ENCODE measurements at regions not wholly inside any gene's neighbourhood (a gene's known extent, or its start where the extent isn't known, plus 50 kb on each side); places are given as distances from the start of the nearest gene placed in this dataset.

DNA sequence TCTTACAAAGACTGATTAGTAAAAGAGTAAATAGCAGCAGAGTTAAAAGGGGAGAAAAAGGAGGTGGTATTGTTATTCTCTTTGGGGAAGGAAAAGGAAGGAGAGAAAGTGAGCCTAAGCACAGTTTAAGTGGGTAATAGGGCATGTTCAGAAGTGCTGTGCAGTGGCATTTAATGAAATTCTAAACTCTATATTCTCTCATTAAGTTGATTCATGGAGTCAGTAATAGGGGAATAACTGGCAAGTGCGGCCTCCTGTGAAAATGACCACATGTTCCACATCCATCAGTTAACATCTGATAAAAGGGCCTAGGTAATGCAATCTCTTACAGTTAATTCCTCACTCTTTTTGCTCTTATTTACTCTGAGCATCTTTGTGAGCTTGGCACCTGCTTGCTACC is 516.7 kb downstream of the JRKL start:
- Histone ChIP-seq H3K9me3 (ENCODE audit: control insufficient read depth, insufficient read depth, low read length) (no peaks in the 10 kb centered on the region), H3K4me1 (ENCODE audit: insufficient read depth, low read length) (no peaks in the 10 kb centered on the region; the same call in 1 of the 2 replicates), H3K36me3 (ENCODE audit: insufficient read depth, low read length) (no peaks in the 10 kb centered on the region), H3K9ac (ENCODE audit: low read depth, low read length) (no peak overlapping the region)

DNA sequence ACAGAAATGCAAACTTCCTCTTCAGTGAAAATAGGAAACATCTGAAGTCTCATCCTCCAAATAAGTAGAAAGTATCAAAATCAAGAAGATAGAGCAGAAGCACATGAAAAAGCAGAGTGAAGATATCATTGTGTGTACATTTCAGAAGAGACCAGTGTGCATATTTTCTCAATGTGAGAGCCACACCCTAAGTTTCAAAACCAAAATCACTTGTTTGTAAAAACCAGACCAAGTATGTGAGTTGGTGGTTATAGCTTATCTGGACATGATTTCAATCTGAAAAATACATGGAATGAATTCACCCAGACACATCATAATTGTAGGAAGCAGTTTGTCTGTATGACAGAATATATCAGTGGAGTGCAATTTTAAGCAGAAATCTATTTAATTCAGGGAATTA is 536.0 kb downstream of the JRKL start:
- H3K36me3 ChIP-seq (ENCODE audit: insufficient read depth, low read length) = no peaks in the 10 kb centered on the region
- H3K4me1 ChIP-seq (ENCODE audit: insufficient read depth, low read length) = no peaks in the 10 kb centered on the region
- no peak overlapping the region for H3K9ac ChIP-seq (ENCODE audit: low read depth, low read length)
- no peaks in the 10 kb centered on the region for H3K9me3 ChIP-seq (ENCODE audit: control insufficient read depth, insufficient read depth, low read length)

DNA sequence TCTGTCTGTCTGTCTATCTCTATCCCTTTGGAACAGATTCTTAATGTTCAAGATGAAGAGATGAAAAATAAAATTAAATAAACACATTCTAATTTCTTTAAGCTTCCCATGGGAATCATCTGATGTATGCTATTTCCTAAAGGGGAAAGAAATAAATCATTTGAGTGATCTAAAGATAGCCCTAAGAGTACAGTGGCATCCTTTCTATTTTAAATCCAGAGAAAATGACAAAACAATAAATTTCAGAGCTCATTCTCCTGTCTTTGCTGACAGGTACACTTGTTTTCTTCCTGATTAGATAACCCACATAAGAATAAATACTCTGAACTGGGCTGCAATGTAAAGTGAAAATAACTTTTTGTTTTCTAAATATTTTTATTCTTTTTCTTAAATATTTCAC is 550.4 kb downstream of the JRKL start:
- no peaks in the 10 kb centered on the region for H3K4me1 ChIP-seq (ENCODE audit: insufficient read depth, low read length)
- H3K9me3 ChIP-seq (ENCODE audit: control insufficient read depth, insufficient read depth, low read length) = no peaks in the 10 kb centered on the region
- H3K36me3 ChIP-seq (ENCODE audit: insufficient read depth, low read length) = no peaks in the 10 kb centered on the region
- no peak overlapping the region for H3K9ac ChIP-seq (ENCODE audit: low read depth, low read length)

DNA sequence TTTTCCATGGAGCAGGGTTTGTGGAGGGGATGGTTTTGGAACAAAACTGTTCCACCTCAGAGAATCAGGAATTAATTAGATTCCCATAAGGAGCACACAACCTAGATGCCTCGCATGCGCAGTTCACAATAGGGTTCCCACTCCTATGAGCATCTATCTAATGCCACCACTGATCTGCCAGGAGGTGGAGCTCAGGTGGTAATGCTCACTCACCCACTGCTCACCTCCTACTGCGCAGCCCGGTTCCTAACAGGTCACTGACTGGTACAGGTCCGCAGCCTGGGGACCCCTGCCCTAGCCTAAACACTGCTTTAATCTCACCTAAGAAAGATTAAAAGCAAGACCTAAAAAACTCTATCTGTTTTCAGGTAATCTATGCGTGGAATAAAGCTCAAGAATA is 553.0 kb downstream of the JRKL start:
- Histone ChIP-seq H3K36me3 (ENCODE audit: insufficient read depth, low read length) (no peaks in the 10 kb centered on the region), H3K9ac (ENCODE audit: low read depth, low read length) (no peak overlapping the region), H3K9me3 (ENCODE audit: control insufficient read depth, insufficient read depth, low read length) (no peaks in the 10 kb centered on the region), H3K4me1 (ENCODE audit: insufficient read depth, low read length) (no peaks in the 10 kb centered on the region)

GRCh38 chr11:96943970-96944369 is 554.2 kb downstream of the JRKL start:
- H3K36me3 ChIP-seq (ENCODE audit: insufficient read depth, low read length) = no peaks in the 10 kb centered on the region
- H3K9ac ChIP-seq (ENCODE audit: low read depth, low read length) = no peak overlapping the region
- no peaks in the 10 kb centered on the region for H3K4me1 ChIP-seq (ENCODE audit: insufficient read depth, low read length)
- no peaks in the 10 kb centered on the region for H3K9me3 ChIP-seq (ENCODE audit: control insufficient read depth, insufficient read depth, low read length)

DNA sequence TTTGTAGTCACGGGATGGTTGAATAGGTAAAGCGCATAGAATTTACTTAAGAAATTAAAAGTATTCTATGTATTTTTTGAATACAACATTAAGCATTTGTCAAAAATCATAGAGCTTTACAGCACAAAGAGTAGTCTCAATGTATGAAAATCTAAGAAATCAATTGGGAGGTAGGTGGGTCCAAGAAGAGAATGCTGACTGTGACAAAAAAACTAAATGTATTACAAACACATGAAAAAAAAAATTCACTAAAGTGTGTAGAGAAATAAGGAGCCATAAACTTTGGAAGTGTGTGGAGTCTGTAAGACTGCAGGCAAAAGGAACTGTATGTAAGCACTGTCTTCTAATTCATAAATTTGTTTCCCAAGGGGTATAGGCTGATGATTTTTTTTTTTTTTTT is 558.3 kb downstream of the JRKL start:
- no peak overlapping the region for H3K9ac ChIP-seq (ENCODE audit: low read depth, low read length)
- H3K9me3 ChIP-seq (ENCODE audit: control insufficient read depth, insufficient read depth, low read length) = no peaks in the 10 kb centered on the region
- H3K4me1 ChIP-seq (ENCODE audit: insufficient read depth, low read length) = no peaks in the 10 kb centered on the region
- no peaks in the 10 kb centered on the region for H3K36me3 ChIP-seq (ENCODE audit: insufficient read depth, low read length)

- H3K9me3 ChIP-seq (ENCODE audit: control insufficient read depth, insufficient read depth, low read length) = no peaks in the 10 kb centered on the region
- H3K36me3 ChIP-seq (ENCODE audit: insufficient read depth, low read length) = no peaks in the 10 kb centered on the region
- no peaks in the 10 kb centered on the region for H3K4me1 ChIP-seq (ENCODE audit: insufficient read depth, low read length)
- H3K9ac ChIP-seq (ENCODE audit: low read depth, low read length) = no peak overlapping the region
Measured at GRCh38 chr11:96949464-96949863, 559.7 kb downstream of the JRKL start.

DNA sequence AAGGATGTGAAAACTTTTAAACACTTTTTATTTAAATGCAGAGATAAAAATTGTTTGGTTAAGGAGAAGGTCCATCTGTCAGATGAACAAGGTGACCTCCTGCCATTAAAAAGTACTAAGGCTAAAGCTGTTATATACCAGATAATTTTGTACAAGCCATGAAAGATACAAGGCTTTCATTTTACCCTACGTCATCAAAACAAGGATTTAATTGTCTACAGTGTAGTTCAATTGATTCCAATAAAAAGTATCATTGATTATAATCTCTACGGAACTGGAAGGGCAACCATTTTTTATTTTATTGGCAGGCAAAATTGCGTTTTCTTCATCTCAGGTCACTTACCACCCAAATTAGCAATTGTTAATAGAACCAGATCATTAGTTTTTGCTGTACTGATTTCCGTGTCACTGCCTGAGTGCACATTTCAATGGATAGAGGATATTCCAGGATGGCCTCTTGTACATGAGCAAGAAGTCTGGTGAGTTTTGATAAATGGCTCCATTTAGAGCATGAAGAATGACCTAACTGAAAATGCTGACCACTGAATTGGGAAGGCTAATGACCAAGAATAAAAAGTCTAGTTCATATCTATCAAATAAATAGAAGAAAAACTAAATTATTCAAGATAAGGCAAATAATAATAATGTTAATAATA is 564.9 kb downstream of the JRKL start:
- no peaks in the 10 kb centered on the region for H3K4me1 ChIP-seq (ENCODE audit: insufficient read depth, low read length)
- no peak overlapping the region for H3K9ac ChIP-seq (ENCODE audit: low read depth, low read length)
- no peaks in the 10 kb centered on the region for H3K36me3 ChIP-seq (ENCODE audit: insufficient read depth, low read length)

DNA sequence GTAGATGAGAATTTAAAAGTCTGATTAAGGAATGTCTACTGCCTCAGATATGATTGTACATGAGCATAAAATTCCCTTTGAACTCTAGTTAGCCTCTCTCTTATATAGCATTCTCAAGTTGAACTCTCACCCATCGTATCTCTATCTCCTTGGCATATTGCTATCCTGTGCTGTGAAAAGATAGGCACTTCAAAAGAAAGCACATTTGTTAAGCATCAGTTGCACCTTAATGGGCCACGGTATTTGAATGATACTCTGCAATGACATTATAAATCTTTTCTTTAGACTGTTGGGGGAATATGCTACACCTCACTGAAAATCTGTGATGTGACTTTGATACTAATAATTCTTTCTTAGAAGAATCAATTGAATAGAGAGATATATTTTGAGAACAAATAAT is 570.7 kb downstream of the JRKL start:
- Histone ChIP-seq H3K4me1 (ENCODE audit: insufficient read depth, low read length) (0 out of 2 replicates have a peak, but pooled peaks cover 12% of the 10 kb centered on the region), H3K36me3 (ENCODE audit: insufficient read depth, low read length) (no peaks in the 10 kb centered on the region), H3K9me3 (ENCODE audit: control insufficient read depth, insufficient read depth, low read length) (no peaks in the 10 kb centered on the region), H3K9ac (ENCODE audit: low read depth, low read length) (no peak overlapping the region)

More for the DNA sequence above, 564.9 kb downstream of the JRKL start:
- H3K9me3 ChIP-seq (ENCODE audit: control insufficient read depth, insufficient read depth, low read length) = no peaks in the 10 kb centered on the region

GRCh38 chr11:96960926-96961325 is 571.1 kb downstream of the JRKL start:
- H3K9me3 ChIP-seq (ENCODE audit: control insufficient read depth, insufficient read depth, low read length) = no peaks in the 10 kb centered on the region
- 0 out of 2 replicates have a peak, but pooled peaks cover 12% of the 10 kb centered on the region for H3K4me1 ChIP-seq (ENCODE audit: insufficient read depth, low read length)
- no peaks in the 10 kb centered on the region for H3K36me3 ChIP-seq (ENCODE audit: insufficient read depth, low read length)
- no peak overlapping the region for H3K9ac ChIP-seq (ENCODE audit: low read depth, low read length)

DNA sequence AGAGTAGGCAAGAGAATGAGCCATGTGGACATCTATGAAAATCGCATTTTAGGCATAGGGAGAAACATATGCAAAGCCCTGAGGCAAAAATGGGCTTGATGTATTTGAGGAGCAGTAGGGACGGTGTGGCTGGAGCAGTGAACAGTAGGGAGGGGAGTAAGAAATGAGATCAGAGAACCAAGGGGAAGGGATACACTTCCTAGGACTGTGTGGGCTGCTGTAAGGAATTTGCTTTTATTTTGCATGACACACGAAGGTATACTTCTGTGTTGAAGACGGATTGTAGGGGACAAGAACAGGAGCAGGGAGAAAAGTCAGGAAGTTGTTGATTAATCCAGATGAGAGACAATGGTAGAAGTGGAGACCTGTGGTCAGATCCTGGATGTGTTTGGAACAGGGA is 572.1 kb downstream of the JRKL start:
- H3K9ac ChIP-seq (ENCODE audit: low read depth, low read length) = no peak overlapping the region
- no peaks in the 10 kb centered on the region for H3K36me3 ChIP-seq (ENCODE audit: insufficient read depth, low read length)
- no peaks in the 10 kb centered on the region for H3K9me3 ChIP-seq (ENCODE audit: control insufficient read depth, insufficient read depth, low read length)
- H3K4me1 ChIP-seq (ENCODE audit: insufficient read depth, low read length) = 0 out of 2 replicates have a peak, but pooled peaks cover 12% of the 10 kb centered on the region

DNA sequence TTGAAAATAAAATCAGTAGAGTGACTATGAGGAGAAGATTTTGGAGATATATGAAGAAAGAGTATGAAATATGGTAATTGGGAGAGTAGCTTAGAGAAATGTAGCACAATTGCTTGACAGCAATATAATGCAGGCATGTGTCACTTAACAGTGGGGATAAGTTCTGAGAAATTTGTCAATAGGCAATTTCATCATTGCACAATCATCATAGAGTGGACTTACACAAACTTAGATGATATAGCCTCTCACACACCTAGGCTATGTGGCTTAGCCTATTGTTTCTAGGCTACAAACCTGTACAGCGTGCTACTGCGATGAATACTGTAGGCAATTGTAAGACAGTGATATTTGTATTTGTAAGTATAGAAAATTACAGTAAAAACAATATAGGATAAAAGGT is 573.6 kb downstream of the JRKL start:
- Histone ChIP-seq H3K9ac (ENCODE audit: low read depth, low read length) (no peak overlapping the region), H3K4me1 (ENCODE audit: insufficient read depth, low read length) (0 out of 2 replicates have a peak, but pooled peaks cover 12% of the 10 kb centered on the region), H3K36me3 (ENCODE audit: insufficient read depth, low read length) (no peaks in the 10 kb centered on the region), H3K9me3 (ENCODE audit: control insufficient read depth, insufficient read depth, low read length) (no peaks in the 10 kb centered on the region)

GRCh38 chr11:96964661-96965060 is 574.8 kb downstream of the JRKL start:
- H3K36me3 ChIP-seq (ENCODE audit: insufficient read depth, low read length) = no peaks in the 10 kb centered on the region
- H3K9me3 ChIP-seq (ENCODE audit: control insufficient read depth, insufficient read depth, low read length) = no peaks in the 10 kb centered on the region
- H3K9ac ChIP-seq (ENCODE audit: low read depth, low read length) = no peak overlapping the region
- H3K4me1 ChIP-seq (ENCODE audit: insufficient read depth, low read length) = 0 out of 2 replicates have a peak, but pooled peaks cover 12% of the 10 kb centered on the region

DNA sequence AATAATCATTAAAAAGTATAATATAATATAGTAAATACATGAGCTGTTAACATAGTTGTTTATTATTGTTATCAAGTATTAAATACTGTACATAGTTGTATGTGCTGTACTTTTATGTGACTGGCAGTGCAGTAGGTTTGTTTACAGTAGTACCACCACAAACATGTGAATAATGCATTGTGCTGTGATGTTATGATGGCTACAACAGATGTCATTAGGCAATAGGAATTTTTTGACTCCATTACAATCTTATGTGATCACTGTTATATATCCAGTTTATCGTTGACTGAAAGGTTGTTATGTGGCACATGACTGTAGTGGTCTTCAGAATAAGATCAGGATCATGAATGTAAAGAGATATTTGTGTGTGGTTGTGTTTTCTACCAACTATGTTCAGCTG is 577.8 kb downstream of the JRKL start:
- Histone ChIP-seq H3K36me3 (ENCODE audit: insufficient read depth, low read length) (no peaks in the 10 kb centered on the region), H3K9ac (ENCODE audit: low read depth, low read length) (no peak overlapping the region), H3K9me3 (ENCODE audit: control insufficient read depth, insufficient read depth, low read length) (no peaks in the 10 kb centered on the region), H3K4me1 (ENCODE audit: insufficient read depth, low read length) (0 out of 2 replicates have a peak, but pooled peaks cover 7% of the 10 kb centered on the region)

- no peaks in the 10 kb centered on the region for H3K9me3 ChIP-seq (ENCODE audit: control insufficient read depth, insufficient read depth, low read length)
- no peak overlapping the region for H3K9ac ChIP-seq (ENCODE audit: low read depth, low read length)
- 0 out of 2 replicates have a peak, but pooled peaks cover 5% of the 10 kb centered on the region for H3K4me1 ChIP-seq (ENCODE audit: insufficient read depth, low read length)
- no peaks in the 10 kb centered on the region for H3K36me3 ChIP-seq (ENCODE audit: insufficient read depth, low read length)
Measured at GRCh38 chr11:96969251-96969650, 579.4 kb downstream of the JRKL start.
